ENCODE measurements at regions not wholly inside any gene's neighbourhood (a gene's known extent, or its start where the extent isn't known, plus 50 kb on each side); places are given as distances from the start of the nearest gene placed in this dataset.
"Not testable (repeated sequence)": the region's sequence is repeated elsewhere in the genome, so short reads cannot be mapped to it uniquely, and the experiment has no call there.

GRCh38 chr16:76114681-76115080, 162.5 kb upstream of the CNTNAP4 start:
- no peaks in the 10 kb centered on the region for H3K4me1 ChIP-seq
- no peak for ATAC-seq
- H3K9me3 ChIP-seq: peaks cover 3% of the 10 kb centered on the region
- H3K27ac ChIP-seq: no peak overlapping the region
- no peak overlapping the region for H3K4me3 ChIP-seq
- H3K36me3 ChIP-seq (ENCODE audit: insufficient read depth in 1 of 2, low read depth in 1 of 2): no peaks in the 10 kb centered on the region
- 63 to 65% (median 65%) methylated on average over 3 of the region's 3 CpGs for WGBS, 3 donors
- TF ChIP-seq, protein P1, sequence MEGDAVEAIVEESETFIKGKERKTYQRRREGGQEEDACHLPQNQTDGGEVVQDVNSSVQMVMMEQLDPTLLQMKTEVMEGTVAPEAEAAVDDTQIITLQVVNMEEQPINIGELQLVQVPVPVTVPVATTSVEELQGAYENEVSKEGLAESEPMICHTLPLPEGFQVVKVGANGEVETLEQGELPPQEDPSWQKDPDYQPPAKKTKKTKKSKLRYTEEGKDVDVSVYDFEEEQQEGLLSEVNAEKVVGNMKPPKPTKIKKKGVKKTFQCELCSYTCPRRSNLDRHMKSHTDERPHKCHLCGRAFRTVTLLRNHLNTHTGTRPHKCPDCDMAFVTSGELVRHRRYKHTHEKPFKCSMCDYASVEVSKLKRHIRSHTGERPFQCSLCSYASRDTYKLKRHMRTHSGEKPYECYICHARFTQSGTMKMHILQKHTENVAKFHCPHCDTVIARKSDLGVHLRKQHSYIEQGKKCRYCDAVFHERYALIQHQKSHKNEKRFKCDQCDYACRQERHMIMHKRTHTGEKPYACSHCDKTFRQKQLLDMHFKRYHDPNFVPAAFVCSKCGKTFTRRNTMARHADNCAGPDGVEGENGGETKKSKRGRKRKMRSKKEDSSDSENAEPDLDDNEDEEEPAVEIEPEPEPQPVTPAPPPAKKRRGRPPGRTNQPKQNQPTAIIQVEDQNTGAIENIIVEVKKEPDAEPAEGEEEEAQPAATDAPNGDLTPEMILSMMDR (IDR thresholded peaks at IDR 0.05): no peak
- no peaks in the 10 kb centered on the region for H3K27me3 ChIP-seq (ENCODE audit: insufficient read depth in 3 of 3, low read length in 2 of 3)
- intact Hi-C loops (cut with DNase I): no loop called here
- no peak for DNase-seq

GRCh38 chr16:76118344-76118743, 158.9 kb upstream of the CNTNAP4 start:
- no peaks in the 10 kb centered on the region for H3K9me3 ChIP-seq
- TF ChIP-seq, protein P1 (IDR thresholded peaks at IDR 0.05): no peak
- H3K27ac ChIP-seq: no peak overlapping the region
- no peak overlapping the region for H3K4me3 ChIP-seq
- no peaks in the 10 kb centered on the region for H3K4me1 ChIP-seq
- no peaks in the 10 kb centered on the region for H3K27me3 ChIP-seq (ENCODE audit: insufficient read depth in 3 of 3, low read length in 2 of 3)
- intact Hi-C loops (cut with DNase I): no loop called here
- H3K36me3 ChIP-seq (ENCODE audit: insufficient read depth in 1 of 2, low read depth in 1 of 2): no peaks in the 10 kb centered on the region
- DNase-seq (no peak), ATAC-seq (no peak)
- WGBS, 3 donors: 44 to 51% (median 50%) methylated on average over 1 of the region's 1 CpG

GRCh38 chr16:76121636-76122035, 155.6 kb upstream of the CNTNAP4 start:
- H3K4me1 ChIP-seq: no peaks in the 10 kb centered on the region
- H3K9me3 ChIP-seq: no peaks in the 10 kb centered on the region
- DNase-seq (no peak), ATAC-seq (no peak)
- TF ChIP-seq, protein P1 (IDR thresholded peaks at IDR 0.05): no peak
- intact Hi-C loops (cut with DNase I): loop anchor here in 1 of 2 donors (5.0 kb wide), 1 partner anchor 561 kb away; no protein-coding TSS in a partner anchor
- no peaks in the 10 kb centered on the region for H3K27me3 ChIP-seq (ENCODE audit: insufficient read depth in 3 of 3, low read length in 2 of 3)
- H3K36me3 ChIP-seq (ENCODE audit: insufficient read depth in 1 of 2, low read depth in 1 of 2): no peaks in the 10 kb centered on the region
- H3K27ac ChIP-seq: no peak overlapping the region
- 62 to 78% (median 73%) methylated on average over 4 of the region's 4 CpGs for WGBS, 3 donors
- H3K4me3 ChIP-seq: no peak overlapping the region

- H3K27ac ChIP-seq: no peak overlapping the region
- ATAC-seq: no peak
- no peaks in the 10 kb centered on the region for H3K9me3 ChIP-seq
- intact Hi-C loops (cut with DNase I): loop anchor here in 1 of 2 donors (5.0 kb wide), 1 partner anchor 558 kb away; no protein-coding TSS in a partner anchor
- H3K36me3 ChIP-seq (ENCODE audit: insufficient read depth in 1 of 2, low read depth in 1 of 2): no peaks in the 10 kb centered on the region
- no peak overlapping the region for H3K4me3 ChIP-seq
- no peaks in the 10 kb centered on the region for H3K4me1 ChIP-seq
- TF ChIP-seq, protein P1 (IDR thresholded peaks at IDR 0.05): no peak
- DNase-seq: no peak
- H3K27me3 ChIP-seq (ENCODE audit: insufficient read depth in 3 of 3, low read length in 2 of 3): no peaks in the 10 kb centered on the region
- 67 to 78% (median 73%) methylated on average over 3 of the region's 3 CpGs for WGBS, 3 donors
These were observed 153.2 kb upstream of the CNTNAP4 start for GRCh38 chr16:76123966-76124365.

DNA sequence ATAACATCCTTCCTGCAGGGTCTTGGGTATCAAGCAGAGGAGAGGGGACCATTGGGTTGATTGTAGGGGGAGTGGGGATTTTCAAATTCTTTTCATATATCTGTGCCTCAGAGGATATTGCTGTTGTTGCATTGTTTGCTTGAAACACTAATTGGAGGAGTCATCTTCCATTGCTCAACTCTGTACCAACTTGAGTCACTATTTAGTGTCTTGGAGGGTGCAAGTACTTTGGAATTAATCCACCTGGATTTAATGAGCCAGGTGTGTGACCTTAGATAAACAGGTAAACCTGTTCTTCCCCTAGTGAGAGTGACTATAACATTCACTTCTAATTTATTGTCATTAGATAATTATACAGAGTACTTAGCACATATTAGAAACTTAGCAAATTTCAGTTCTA, 151.3 kb upstream of the CNTNAP4 start:
- ATAC-seq (no peak), DNase-seq (no peak)
- no peaks in the 10 kb centered on the region for H3K4me1 ChIP-seq
- H3K27ac ChIP-seq: no peak overlapping the region
- no peaks in the 10 kb centered on the region for H3K36me3 ChIP-seq (ENCODE audit: insufficient read depth in 1 of 2, low read depth in 1 of 2)
- H3K4me3 ChIP-seq: no peak overlapping the region
- no peaks in the 10 kb centered on the region for H3K9me3 ChIP-seq
- H3K27me3 ChIP-seq (ENCODE audit: insufficient read depth in 3 of 3, low read length in 2 of 3): no peaks in the 10 kb centered on the region
- intact Hi-C loops (cut with DNase I): no loop called here
- TF ChIP-seq, protein P1 (IDR thresholded peaks at IDR 0.05): no peak

GRCh38 chr16:76138056-76138455, 139.1 kb upstream of the CNTNAP4 start:
- ATAC-seq; H3K27me3 ChIP-seq (ENCODE audit: insufficient read depth in 3 of 3, low read length in 2 of 3); H3K4me3 ChIP-seq; H3K9me3 ChIP-seq; H3K36me3 ChIP-seq (ENCODE audit: insufficient read depth in 1 of 2, low read depth in 1 of 2); intact Hi-C loops (cut with DNase I); H3K27ac ChIP-seq; H3K4me1 ChIP-seq; DNase-seq: not testable (repeated sequence)
- WGBS, 3 donors: 69 to 90% (median 85%) methylated on average over 6 of the region's 6 CpGs

Data from psoas muscle (tissue), 7 donors.